ENCODE measurements at regions not wholly inside any gene's neighbourhood (a gene's known extent, or its start where the extent isn't known, plus 50 kb on each side); places are given as distances from the start of the nearest gene placed in this dataset.

- H3K4me1 Mint-ChIP-seq = peaks cover 10% of the 10 kb centered on the region
- no peak overlapping the region for H3K27ac ChIP-seq (ENCODE audit: low read depth)
- H3K36me3 Mint-ChIP-seq (ENCODE audit: low read depth) = no peaks in the 10 kb centered on the region
Measured at GRCh38 chr14:61623927-61624326, 71.4 kb upstream of the HIF1A start.

More at GRCh38 chr14:61623927-61624326, 71.4 kb upstream of the HIF1A start:
- Mint-ChIP-seq H3K4me3 (no peak overlapping the region), H3K27ac (no peak overlapping the region), H3K27me3 (ENCODE audit: insufficient read depth, low read depth, poor library complexity) (no peaks in the 10 kb centered on the region), H3K9me3 (no peaks in the 10 kb centered on the region)
- Histone ChIP-seq H3K9me2 (ENCODE audit: insufficient read depth) (peaks cover 9% of the 10 kb centered on the region; the same call in 1 of the 2 replicates), H3K27me3 (ENCODE audit: insufficient read depth) (no peaks in the 10 kb centered on the region), H2AFZ (no peak overlapping the region), H3K79me2 (replicated peaks; ENCODE audit: insufficient read depth) (no peaks in the 10 kb centered on the region), H4K20me1 (replicated peaks; ENCODE audit: insufficient read depth) (no peaks in the 10 kb centered on the region), H3K4me1 (ENCODE audit: insufficient read depth) (peaks cover 11% of the 10 kb centered on the region), H3K4me3 (no peak overlapping the region), H3K4me2 (no peak overlapping the region), H3K36me3 (ENCODE audit: insufficient read depth) (no peaks in the 10 kb centered on the region), H3F3A (replicated peaks; ENCODE audit: low read depth) (no peaks in the 10 kb centered on the region)
- DNase-seq (ENCODE audit: low spot score) (no peak), ATAC-seq (no peak)
- TF ChIP-seq EZH2 (IDR thresholded peaks at IDR 0.05; ENCODE audit: low read depth, unreplicated experiment) (no peak), ZNF114 (CRISPR knock-in tag; IDR thresholded peaks at IDR 0.05) (no peak), CREB1 (CRISPR knock-in tag; IDR thresholded peaks at IDR 0.05; ENCODE audit: low read depth) (no peak), ZNF462 (CRISPR knock-in tag; IDR thresholded peaks at IDR 0.05) (no peak), ETS1 (IDR thresholded peaks at IDR 0.05) (no peak), JUNB (IDR thresholded peaks at IDR 0.05; ENCODE audit: unreplicated experiment) (no peak), POLR2AphosphoS5 (IDR thresholded peaks at IDR 0.05; ENCODE audit: low read depth) (no peak), EZH2phosphoT487 (IDR thresholded peaks at IDR 0.05; ENCODE audit: unreplicated experiment) (no peak), ZNF331 (CRISPR knock-in tag; IDR thresholded peaks at IDR 0.05; ENCODE audit: low read depth) (no peak), NANOG (IDR thresholded peaks at IDR 0.05; ENCODE audit: borderline replicate concordance) (no peak), CTCF (conservative IDR thresholded peaks at IDR 0.05; ENCODE audit: low read depth in 2 of 2) (no peak)
